ENCODE measurements at regions not wholly inside any gene's neighbourhood (a gene's known extent, or its start where the extent isn't known, plus 50 kb on each side); places are given as distances from the start of the nearest gene placed in this dataset.

DNA sequence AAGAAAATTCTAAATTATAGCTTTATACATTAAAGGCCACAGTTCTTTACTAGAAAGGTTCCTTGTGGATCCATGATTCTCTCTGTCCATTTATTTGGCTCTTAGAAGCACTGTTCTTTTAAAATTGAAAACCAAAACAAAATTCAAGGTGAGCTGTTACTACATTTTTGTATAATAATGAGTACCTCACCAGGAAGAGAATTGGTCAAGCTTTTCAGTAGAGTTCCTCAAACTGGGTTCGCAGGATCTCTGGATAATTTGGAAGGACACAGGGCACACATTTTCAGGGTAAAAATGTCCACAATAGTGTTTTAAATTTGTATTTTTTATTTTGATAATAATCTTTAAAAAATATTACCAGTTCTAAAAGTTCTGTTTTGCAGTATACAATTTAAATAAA lies 93.0 kb downstream of the PPP1R3A start:
- DNase-seq (ENCODE audit: low spot score), result no peak

- DNase-seq (ENCODE audit: low spot score), result no peak
These were observed 94.5 kb downstream of the PPP1R3A start for GRCh38 chr7:113824117-113824823.

DNA sequence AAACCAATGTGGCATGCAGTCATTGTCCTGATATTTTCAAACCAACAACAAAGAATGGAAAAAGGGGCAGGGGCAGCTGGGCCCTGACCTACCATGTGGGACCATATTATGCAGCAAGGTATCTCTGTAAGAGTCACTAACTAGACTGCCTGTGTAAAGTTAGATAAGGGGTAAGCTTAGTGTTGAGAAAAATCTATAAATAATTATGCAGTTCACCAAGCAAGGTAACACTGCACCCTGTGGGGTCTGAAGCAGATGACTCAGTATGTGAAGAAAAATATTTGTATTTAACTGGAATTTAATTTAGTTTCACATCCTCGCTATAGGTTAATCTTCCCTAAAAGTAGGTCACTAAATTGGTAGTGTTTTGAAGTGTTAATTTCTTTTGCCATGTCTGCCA lies 99.3 kb downstream of the PPP1R3A start:
- DNase-seq (ENCODE audit: low spot score), result no peak

DNA sequence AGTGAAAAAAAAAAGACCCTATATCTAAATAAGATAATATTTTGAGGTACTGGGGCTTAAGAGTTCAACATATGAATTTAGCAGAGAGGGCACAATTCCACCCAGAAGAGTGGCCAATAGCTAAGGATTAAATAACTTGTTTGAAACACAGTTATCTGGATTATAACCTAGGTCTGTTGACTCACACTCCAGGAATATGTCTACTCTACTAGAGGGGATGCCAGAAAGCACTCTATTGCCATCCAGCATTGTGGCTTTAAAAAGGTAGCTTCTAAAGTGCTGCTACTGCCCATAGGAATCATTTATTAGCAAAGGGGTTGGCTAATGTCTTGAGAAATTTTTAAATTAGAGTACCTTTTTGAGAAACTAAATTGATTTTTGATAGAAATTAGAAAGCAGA lies 102.2 kb downstream of the PPP1R3A start:
- no peak for DNase-seq (ENCODE audit: low spot score)

GRCh38 chr7:113813471-113813870 lies 105.3 kb downstream of the PPP1R3A start:
- DNase-seq (ENCODE audit: low spot score), result no peak

- DNase-seq (ENCODE audit: low spot score), result no peak
These were observed 106.1 kb downstream of the PPP1R3A start for GRCh38 chr7:113812591-113813255.

- no peak for DNase-seq (ENCODE audit: low spot score)
These were observed 108.6 kb downstream of the PPP1R3A start for GRCh38 chr7:113810080-113810744.

DNA sequence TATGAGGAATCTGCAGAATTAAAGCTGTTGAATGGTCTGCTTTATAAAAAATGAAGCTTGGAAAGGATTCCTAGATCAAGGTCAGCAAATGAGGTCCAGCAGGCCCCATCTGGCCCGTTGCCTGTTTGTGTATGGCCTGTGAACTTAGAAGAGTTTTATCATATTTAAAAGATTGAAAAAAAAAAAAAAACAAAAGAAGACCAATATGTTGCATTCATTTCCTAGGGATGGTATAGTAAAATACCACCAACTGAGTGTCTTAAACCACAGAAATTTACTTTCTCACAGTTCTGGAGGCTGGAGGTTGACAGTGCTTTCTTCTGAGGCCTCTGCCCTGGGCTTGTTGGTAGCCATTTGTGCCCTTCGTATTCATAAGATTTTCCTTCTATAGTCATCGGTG lies 109.2 kb downstream of the PPP1R3A start:
- no peak for DNase-seq (ENCODE audit: low spot score)

DNA sequence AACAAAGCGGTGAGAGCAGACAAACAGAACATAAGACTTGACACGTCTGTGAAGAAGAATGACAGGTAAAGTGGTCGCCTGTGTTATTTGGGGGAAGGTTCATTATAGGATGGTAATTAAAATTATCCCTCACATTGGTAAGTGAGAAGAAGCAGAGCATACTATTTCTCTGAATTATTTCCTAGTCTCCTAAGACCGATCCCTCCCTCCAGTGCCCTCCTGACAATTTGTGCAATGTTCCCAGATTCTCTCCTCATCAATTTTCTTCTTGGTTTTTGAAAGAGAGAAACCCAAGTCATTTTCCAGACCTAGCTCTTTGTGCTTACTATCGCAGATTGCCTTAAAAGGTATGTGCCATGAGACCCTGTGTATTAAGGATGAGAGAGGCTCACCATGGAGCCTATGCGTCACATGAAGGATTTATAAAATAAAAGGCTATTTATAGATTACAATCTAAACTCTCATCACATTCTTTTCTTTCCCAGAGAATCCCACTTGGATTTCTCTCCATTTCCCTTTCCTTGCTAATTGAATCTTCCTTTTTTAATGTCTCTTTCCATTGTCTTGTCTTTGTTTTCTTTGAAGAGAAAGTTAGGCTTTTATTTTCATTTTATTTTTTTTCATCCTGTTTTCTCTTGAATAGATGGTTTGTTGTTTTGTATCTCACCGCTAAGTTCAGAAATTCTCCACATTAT lies 112.0 kb downstream of the PPP1R3A start:
- DNase-seq (ENCODE audit: low spot score), result no peak

DNA sequence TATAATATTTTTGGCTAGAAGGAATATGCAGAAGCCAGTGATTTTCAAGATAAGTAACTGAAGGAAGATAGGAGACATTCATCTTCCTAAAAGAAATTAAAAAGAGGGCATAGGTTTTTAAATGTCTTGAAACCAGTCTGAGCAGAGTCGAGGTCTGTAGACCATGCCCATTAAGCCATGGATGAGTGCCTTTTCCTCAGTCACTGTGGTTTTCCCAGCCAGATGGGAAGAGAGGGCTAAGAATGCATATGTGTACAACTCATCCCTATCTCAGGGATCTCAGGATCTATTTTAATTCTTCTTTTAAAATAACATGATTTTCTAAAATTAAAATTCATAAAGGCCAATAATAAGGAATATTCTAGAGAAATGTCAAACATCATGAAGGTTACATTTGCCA lies 112.8 kb downstream of the PPP1R3A start:
- DNase-seq (ENCODE audit: low spot score), result no peak

- DNase-seq (ENCODE audit: low spot score), result no peak
These were observed 114.2 kb downstream of the PPP1R3A start for GRCh38 chr7:113804475-113805095.

GRCh38 chr7:113801751-113802150 lies 117.1 kb downstream of the PPP1R3A start:
- no peak for DNase-seq (ENCODE audit: low spot score)

DNA sequence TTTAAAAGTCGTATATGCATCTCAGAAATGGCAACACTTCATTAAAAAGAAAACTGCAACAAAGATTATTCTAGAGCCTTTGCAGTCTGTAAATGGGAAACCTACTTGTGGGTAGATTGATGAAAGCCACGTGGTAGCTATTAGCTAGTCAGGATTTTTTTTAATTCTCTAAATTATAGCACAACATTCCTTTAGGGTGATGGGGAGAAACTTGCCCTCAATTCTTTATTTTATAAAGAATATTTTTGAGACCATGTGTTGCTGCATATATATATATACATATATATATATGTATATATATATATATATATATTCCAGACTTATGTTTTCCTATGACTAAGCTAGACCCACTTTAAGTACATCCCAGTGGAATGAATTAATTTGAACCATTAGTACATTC lies 118.0 kb downstream of the PPP1R3A start:
- DNase-seq (ENCODE audit: low spot score), result no peak

- DNase-seq (ENCODE audit: low spot score), result no peak
These were observed 118.9 kb downstream of the PPP1R3A start for GRCh38 chr7:113799896-113800295.

- no peak for DNase-seq (ENCODE audit: low spot score)
These were observed 121.3 kb downstream of the PPP1R3A start for GRCh38 chr7:113797420-113798010.

GRCh38 chr7:113796557-113796956 lies 122.3 kb downstream of the PPP1R3A start:
- DNase-seq (ENCODE audit: low spot score), result no peak

DNA sequence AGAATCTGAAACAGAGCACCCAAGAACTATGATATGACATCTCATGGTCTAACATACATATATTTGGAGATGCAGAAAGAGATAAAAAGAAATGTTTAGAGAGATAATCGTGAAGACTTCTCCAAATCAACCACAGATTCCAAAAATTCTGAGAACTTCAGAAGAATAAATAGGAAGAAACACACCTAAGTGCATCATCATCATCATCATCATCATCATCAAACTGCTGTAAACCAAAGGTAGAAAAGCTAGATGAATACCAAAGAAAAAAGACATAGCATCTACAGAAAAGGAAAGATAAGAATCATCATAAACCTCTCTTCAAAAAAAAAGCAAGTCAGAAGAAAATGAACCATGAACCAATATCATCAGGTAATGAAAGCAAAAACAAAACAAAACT lies 124.2 kb downstream of the PPP1R3A start:
- DNase-seq (ENCODE audit: low spot score), result no peak

GRCh38 chr7:113793171-113793570 lies 125.6 kb downstream of the PPP1R3A start:
- DNase-seq (ENCODE audit: low spot score), result no peak

- no peak for DNase-seq (ENCODE audit: low spot score)
These were observed 128.8 kb downstream of the PPP1R3A start for GRCh38 chr7:113790025-113790424.

GRCh38 chr7:113787106-113787505 lies 131.7 kb downstream of the PPP1R3A start:
- DNase-seq (ENCODE audit: low spot score), result no peak

DNA sequence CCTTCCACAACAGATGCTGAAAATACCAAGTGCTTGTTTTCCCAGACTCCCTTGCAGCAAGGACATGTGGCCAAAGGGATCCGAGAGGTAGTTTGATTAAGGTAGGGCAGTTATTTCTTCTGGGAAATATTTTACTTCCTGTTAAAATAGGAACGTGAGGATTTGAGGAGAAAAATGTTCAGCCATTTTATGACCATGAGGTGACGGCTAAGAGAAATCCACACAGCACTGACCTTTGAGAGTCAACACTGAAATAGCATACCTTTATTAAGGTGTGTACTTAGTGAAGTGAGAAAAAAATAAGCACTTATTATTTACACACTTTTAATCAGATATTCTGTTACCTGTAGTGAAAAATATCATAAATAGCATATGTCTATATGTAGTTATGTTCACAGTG lies 133.9 kb downstream of the PPP1R3A start:
- no peak for DNase-seq (ENCODE audit: low spot score)

GRCh38 chr7:113784316-113784715 lies 134.5 kb downstream of the PPP1R3A start:
- no peak for DNase-seq (ENCODE audit: low spot score)

Data from putamen (tissue), 1 donor.